ENCODE measurements at regions not wholly inside any gene's neighbourhood (a gene's known extent, or its start where the extent isn't known, plus 50 kb on each side); places are given as distances from the start of the nearest gene placed in this dataset.

- Histone ChIP-seq H2BK12ac (ENCODE audit: low read depth, low read length) (no peak overlapping the region), H3K79me2 (ENCODE audit: control insufficient read depth in 1 of 2, insufficient read depth in 2 of 2, low read length in 2 of 2) (no peaks in the 10 kb centered on the region), H3K79me1 (ENCODE audit: low read depth, low read length) (no peaks in the 10 kb centered on the region), H3K23me2 (ENCODE audit: low read depth, low read length) (no peaks in the 10 kb centered on the region), H3K4ac (replicated peaks; ENCODE audit: insufficient read length, low read depth, low read length) (no peak overlapping the region), H4K20me1 (replicated peaks in 1 of 2; ENCODE audit: control insufficient read depth in 1 of 2, insufficient read depth in 2 of 2, low read length in 2 of 2) (no peaks in the 10 kb centered on the region), H3K4me2 (ENCODE audit: insufficient read depth in 1 of 2, low read depth in 2 of 2, low read length in 2 of 2) (no peak overlapping the region), H2BK20ac (ENCODE audit: low read length) (no peak overlapping the region), H2BK5ac (ENCODE audit: low read depth, low read length) (no peak overlapping the region), H3K56ac (replicated peaks; ENCODE audit: insufficient read length, low read depth, low read length) (no peak overlapping the region), H2AFZ (ENCODE audit: low read length) (no peak overlapping the region), H3K27me3 (replicated peaks in 1 of 4; ENCODE audit: control insufficient read depth in 3 of 4, extremely low read depth in 1 of 4, insufficient read depth in 3 of 4, low read length in 3 of 4) (peaks cover 0 to 1% (median 0%) of the 10 kb centered on the region in 4 experiments; a peak in 1 of 7 replicates), H3K18ac (ENCODE audit: extremely low read depth, low read length) (no peak overlapping the region), H3K23ac (ENCODE audit: insufficient read length) (no peak overlapping the region), H3K9ac (replicated peaks in 1 of 4; ENCODE audit: extremely low read depth in 1 of 4, low read depth in 3 of 4, low read length in 3 of 4) (no peak overlapping the region), H3K4me3 (ENCODE audit: extremely low read depth in 1 of 4, insufficient read depth in 2 of 4, low read depth in 3 of 4, low read length in 4 of 4) (no peak overlapping the region), H4K5ac (ENCODE audit: insufficient read length, low read depth, low read length) (no peak overlapping the region), H2BK15ac (ENCODE audit: low read length) (no peak overlapping the region), H3K14ac (ENCODE audit: insufficient read length) (no peak overlapping the region), H2BK120ac (replicated peaks; ENCODE audit: low read depth, low read length) (no peak overlapping the region), H4K91ac (replicated peaks; ENCODE audit: insufficient read length, low read length) (no peak overlapping the region), H3K27ac (ENCODE audit: low read depth, low read length) (no peak overlapping the region), H2AK5ac (ENCODE audit: low read depth, low read length) (no peak overlapping the region), H3K9me3 (ENCODE audit: insufficient read depth in 2 of 2, low read depth in 1 of 2, low read length in 1 of 2) (no peaks in the 10 kb centered on the region), H3K36me3 (ENCODE audit: control insufficient read depth in 2 of 4, insufficient read depth in 4 of 4, low read length in 3 of 4) (no peaks in the 10 kb centered on the region), H3K4me1 (replicated peaks in 1 of 4; ENCODE audit: control insufficient read depth in 3 of 4, insufficient read depth in 4 of 4, low read length in 3 of 4) (no peaks in the 10 kb centered on the region), H4K8ac (ENCODE audit: extremely low read depth, insufficient read depth, low read length) (no peak overlapping the region)
- DNase-seq (ENCODE audit: low read depth in 1 of 2, low spot score in 2 of 2) (no peak), FAIRE-seq (no peak)
- ChIA-PET POLR2A (ENCODE audit: partially characterized antibody) (no interaction called here), CTCF (ENCODE audit: partially characterized antibody) (interaction anchor here (0.7 to 1.9 kb wide), 2 partner anchors 34 to 325 kb away, joined by 3 to 6 read pairs; no protein-coding TSS in a partner anchor)
- no peak for TF ChIP-seq PHF8 (conservative IDR thresholded peaks at IDR 0.05; ENCODE audit: low read depth, low read length)
- TF ChIP-seq ATF3 (IDR thresholded peaks at IDR 0.05; ENCODE audit: insufficient read depth, low read depth, low read length) = no peak
- TF ChIP-seq SIX5 (IDR thresholded peaks at IDR 0.05; ENCODE audit: low read depth, low read length) = no peak
- 95% methylated on average over 5 of the region's 5 CpGs; no CpG with 5 or more reads in 1 of the 2 experiments for WGBS, 2 experiments (ENCODE audit: extremely low coverage in 1 of 2, insufficient coverage in 1 of 2, insufficient read length in 1 of 2, insufficient replicate concordance in 2 of 2, low coverage in 1 of 2, low lambda C conversion rate in 2 of 2, missing lambda C conversion rate in 1 of 2)
These were observed 138.7 kb upstream of the DGKB start for GRCh38 chr7:15041226-15041625.
